ENCODE measurements at regions not wholly inside any gene's neighbourhood (a gene's known extent, or its start where the extent isn't known, plus 50 kb on each side); places are given as distances from the start of the nearest gene placed in this dataset.
"Not testable (repeated sequence)": the region's sequence is repeated elsewhere in the genome, so short reads cannot be mapped to it uniquely, and the experiment has no call there.

DNA sequence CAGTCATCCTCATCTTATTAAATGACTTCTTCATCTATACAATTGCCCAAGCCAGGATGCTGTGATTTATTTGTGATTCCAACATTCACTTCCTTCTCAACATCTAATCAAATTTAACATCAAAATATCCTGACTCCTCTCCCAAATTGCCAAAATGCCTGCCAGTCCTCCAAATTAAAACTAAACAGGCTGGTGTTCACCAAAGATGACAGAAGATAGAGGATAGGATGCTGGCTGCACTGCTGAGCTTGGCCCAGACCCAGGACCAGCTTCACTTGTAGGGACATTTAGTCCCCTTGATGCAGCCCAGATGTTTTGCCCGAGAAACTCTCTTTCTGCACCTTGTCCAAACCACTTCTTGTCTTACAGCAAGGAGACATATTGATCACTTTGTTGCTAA lies 540.0 kb upstream of the CNTNAP5 start:
- DNase-seq (ENCODE audit: low read depth in 2 of 2): no peak

DNA sequence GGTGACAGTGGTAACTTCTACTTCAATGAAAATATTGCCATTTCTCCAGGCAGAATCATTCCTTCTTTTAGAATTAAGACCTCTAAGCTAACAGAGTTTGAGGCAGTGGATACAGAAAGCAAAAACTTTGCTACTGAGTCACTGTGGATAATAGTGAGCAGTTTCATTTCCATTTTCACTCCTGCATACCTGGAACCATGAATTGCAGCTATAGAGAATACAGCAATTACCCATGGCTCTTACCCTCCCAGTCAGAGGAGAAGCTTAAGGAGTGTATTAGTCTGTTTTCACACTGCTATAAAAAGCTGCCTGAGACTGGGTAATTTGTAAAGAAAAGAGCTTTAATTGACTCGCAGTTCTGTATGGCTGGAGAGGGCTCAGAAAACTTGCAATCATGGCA lies 531.4 kb upstream of the CNTNAP5 start:
- DNase-seq (ENCODE audit: low read depth in 2 of 2): no peak

DNA sequence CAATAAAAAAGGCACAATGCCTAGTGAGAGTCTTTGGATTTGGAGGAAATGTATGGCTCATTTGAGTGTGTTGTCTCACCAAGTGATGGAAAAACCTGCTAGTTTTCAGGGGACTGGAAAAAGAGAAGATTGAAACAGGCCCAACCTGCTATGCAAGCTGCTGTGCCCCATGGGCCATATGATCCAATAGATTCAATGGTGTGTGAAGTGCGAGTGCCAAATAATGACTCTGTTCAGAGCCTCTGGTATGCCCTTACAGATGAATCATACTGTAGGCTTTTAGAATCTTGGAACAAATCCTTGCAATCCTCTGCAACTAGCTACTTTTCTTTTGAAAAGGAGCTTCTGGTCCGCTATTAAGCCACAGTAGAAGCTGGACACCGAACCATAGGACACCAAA lies 529.8 kb upstream of the CNTNAP5 start:
- DNase-seq (ENCODE audit: low read depth in 2 of 2): no peak

DNA sequence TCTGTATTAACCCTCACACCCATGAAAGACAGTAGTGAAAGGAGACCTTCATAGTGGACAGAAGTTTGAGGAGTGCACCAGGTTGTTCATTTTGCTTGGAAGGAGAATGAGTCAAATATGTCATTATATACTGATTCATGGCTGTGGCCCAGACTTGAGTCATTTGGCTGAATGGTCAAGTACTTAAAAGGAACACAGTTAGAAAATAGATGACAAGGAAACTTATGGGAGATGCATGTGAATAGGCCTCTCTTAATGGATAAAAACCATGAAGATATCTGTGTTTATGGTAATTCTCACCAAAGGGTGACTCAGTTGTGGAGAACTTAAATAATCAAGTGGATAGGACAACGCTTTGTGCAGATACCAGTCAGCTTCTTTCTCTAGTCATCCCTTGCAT lies 524.7 kb upstream of the CNTNAP5 start:
- no peak for DNase-seq (ENCODE audit: low read depth in 2 of 2)

DNA sequence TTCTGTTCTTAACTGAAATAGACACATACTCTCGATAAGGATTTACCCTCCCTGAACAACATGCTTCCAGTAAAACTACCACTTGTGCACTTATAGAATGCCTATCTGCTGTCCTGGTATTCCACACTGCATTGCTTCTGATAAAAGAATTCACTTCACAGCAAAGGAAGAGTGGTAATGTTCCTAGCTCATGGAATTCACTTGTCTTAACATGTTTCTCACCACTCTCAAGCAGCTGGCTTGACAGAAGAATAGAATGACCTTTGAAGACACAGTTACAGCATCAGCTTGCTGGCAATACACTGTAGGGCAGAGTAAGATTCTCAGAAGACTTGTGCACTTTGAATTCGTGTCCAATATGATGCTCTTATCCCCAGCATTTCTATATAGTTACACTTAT lies 524.1 kb upstream of the CNTNAP5 start:
- DNase-seq (ENCODE audit: low read depth in 2 of 2): no peak

DNA sequence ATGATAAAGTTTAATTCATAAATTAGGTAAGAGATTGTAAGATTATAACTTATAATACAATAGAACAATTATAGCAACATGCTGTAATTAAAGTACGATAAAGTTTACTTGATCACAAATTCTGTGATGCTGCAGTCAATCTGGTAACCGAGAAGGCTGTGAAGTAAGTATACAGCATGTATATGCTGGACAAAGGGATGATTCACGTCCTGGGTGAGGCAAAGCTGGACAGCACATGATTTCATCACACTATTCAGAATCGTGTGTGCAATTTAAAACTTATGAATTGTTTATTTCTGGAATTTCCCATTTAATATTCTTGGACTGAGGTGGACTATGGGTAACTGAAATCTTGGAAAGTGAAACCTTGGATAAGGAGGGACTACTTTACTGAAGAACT lies 522.2 kb upstream of the CNTNAP5 start:
- DNase-seq (ENCODE audit: low read depth in 2 of 2): peak; percentile 14 to 15

DNA sequence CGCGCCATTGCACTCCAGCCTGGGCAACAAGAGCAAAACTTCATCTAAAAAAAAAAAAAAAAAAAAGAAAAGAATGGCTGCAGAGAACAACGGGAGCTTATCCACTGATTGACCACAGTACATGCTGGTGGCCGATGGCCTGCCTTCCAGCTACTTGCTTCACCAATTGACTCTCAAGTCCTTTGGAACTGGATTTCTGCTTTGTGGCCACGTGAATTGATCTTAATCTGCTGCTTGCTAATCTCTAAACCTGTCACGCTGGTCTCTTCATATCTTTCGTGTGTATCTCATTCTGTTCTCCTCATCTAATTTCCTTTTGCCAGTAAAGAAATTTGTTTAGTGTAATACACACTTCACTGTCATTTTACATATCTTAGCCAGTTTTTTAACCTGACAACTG lies 512.5 kb upstream of the CNTNAP5 start:
- DNase-seq (ENCODE audit: low read depth in 2 of 2): no peak

DNA sequence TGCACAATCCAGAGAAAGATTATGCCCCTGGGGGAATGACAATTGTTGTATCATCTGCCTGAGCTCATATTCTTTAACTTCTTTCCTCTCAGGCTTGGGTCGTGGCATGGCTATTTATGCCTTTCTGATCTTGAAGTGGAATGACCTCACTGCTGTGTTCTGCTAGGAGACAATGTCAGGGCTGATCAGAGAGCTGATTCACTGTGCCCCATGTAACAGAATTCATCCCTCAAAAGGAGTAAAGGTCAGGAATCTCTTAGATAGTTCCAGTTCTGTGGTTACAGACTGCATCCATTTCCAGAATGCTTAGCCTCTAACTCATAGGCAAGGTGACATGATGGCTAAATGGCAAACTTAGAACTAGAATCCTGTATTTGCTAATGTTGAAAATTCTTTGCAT lies 511.7 kb upstream of the CNTNAP5 start:
- peak in 1 of 2 experiments; percentile 4 for DNase-seq (ENCODE audit: low read depth in 2 of 2)

DNA sequence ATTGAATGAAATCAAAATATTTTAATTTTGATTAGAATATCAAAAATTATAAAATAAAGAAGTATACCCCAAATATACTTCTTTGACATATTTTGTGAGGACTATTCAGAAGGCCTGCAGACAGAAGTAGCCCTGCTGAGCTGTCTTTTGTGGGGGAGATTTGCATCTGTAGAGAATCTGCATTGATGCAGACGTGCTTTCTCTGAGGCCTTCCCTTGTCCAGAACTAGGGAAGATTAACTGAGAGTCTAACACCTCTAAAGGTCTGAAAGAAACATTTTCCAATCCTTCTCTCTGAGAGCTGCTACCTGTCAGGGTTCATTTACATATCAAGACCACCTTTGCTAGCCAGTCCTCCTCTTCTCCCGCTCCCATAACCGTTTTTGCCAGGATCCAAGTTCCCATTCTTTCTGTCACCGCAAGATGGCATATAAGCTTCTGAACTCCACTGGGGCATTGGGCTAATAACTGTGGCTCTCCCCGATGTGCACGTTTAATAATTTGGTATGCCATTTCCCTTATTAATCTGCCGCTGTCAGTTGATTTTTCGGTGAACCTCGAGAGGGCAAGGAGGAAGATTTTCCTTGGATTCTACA lies 510.4 kb upstream of the CNTNAP5 start:
- DNase-seq (ENCODE audit: low read depth in 2 of 2): no peak

DNA sequence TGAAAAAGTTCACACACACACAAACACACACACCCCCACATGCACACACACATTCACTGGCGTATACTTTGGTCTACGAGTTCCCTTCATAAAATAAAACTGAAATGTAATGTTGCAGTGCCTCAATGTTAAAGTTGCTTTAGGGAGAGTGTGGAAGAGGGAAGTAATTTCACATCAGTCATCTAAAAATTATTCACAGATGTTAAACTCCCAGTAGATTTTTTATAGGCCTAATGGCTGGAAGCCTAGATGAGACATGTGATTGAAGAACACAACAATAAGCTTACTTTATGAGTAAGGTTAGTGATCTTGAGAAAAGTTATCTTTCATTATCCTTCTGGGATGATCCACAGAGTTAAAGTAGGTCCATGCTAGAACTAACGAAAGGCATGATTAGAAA lies 506.7 kb upstream of the CNTNAP5 start:
- DNase-seq (ENCODE audit: low read depth in 2 of 2): peak in 1 of 2 experiments; percentile 17

DNA sequence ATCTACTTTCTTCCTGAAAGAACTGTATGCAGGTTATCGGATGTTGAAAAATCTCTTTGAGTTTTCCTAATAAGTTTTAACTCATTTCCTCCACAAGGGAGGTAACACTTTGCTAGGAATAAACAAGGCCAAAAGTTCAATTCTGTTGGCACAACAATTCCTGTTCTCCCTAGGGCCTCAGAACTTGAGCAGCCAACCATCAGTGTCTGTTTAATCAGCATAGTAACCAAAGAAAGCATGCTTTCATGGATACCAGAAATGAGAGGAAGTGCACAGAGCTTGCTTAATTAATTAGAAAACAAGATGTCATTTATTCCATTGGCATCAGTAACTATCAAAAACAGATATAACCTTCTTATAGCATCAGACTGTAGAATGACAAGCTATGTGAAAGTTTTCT lies 503.2 kb upstream of the CNTNAP5 start:
- DNase-seq (ENCODE audit: low read depth in 2 of 2): no peak

DNA sequence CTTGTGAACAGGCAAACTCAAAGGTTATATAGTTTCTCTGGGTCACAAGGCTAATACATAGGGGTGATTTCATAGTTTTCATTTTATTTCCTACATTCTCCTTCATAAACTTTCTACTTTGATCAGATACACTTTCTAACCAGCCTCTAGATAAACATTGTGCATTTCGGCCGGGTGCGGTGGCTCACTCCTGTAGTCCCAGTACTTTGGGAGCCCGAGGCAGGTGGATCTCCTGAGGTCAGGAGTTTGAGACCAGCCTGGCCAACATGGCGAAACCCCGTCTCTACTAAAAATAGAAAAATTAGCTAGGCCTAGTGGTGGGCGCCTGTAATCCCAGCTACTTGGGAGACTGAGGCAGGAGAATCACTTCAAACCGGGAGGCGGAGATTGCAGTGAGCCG lies 502.6 kb upstream of the CNTNAP5 start:
- not testable (repeated sequence) for DNase-seq (ENCODE audit: low read depth in 2 of 2)

DNA sequence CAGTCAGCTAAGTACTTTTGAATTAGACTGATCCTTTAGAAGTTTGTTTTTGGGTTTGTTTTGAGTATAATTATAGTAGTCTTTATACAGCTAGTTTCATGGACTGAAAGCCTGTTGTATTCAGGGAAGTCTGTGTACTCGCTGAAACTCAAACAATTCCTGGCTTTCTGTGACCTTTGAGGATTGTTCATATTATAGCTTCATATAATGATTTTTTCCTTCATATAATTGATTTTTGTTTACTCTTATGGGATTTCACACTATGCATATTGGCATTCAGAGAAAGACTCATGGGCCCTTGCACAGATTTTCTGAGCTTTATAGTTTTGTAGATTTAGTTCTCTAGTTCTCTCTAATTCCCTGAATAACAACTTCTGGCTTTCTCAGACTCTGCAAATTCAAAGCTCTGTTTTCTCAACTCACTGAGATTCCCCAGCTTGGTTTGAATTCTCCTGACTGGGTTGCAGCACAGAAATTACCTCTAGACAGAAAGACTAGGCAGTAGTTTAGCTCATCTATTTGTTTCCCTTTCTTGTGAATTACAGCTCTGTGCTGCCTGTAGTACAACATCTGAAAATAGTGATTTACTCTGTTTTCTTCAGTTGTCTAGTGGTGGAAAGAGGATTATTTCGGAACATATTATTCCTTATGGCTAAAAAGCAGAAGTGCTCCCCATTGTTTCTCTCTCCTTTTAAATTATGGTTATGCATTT lies 495.9 kb upstream of the CNTNAP5 start:
- DNase-seq (ENCODE audit: low read depth in 2 of 2): no peak

DNA sequence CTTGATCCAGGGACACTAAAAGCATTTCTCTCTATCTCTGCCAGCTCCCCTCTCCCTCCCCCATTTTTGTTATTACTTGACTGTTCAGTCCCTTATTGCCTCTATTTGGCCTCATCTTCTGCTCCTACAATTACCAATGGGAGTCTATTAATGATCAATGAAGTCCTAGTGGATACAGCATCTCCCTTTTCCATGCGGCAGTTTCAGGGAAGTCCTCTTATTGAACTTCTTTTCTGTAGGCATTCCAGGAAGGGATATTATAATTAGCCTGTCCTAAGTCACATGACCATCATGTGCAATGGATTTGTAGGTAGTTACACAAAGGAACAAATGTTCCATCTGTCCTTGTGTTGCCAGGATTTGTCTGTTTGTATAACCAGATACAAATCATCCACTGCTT lies 495.1 kb upstream of the CNTNAP5 start:
- no peak for DNase-seq (ENCODE audit: low read depth in 2 of 2)

DNA sequence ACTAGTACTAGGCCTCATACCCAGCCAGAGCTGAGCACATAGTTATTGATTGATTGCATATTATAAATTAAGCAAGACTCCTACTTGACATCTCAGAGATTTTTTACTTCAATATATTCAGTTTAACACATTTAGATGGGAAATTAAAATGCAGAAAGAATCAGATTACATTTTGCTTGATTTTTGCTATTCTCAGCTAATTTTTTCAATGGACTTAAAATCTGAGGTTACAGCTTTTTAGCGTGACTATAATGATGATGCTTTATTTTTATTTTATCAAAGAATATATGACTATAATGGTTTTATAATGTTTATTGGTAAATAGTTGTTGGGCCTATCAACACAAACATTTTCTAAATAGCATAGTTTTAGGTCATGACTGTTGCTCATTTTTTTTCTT lies 493.0 kb upstream of the CNTNAP5 start:
- no peak for DNase-seq (ENCODE audit: low read depth in 2 of 2)

DNA sequence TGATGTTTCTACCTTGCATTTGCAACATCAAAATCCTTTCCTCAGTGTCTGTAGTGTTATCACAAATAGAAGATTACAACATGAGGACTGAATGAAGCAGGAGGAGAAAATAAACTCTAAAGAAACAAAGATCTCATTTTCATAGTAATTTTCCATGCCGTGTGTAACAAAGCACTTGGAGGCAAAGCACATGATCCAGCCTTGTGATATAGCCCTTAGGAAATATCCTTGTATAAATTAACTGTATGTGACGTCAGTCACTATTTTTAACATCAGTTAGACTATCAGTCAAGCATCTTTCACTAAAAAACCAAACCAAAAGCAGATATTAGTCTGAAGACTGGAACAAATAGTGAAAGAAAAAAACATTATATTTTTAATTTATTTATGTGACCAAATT lies 492.1 kb upstream of the CNTNAP5 start:
- no peak for DNase-seq (ENCODE audit: low read depth in 2 of 2)

DNA sequence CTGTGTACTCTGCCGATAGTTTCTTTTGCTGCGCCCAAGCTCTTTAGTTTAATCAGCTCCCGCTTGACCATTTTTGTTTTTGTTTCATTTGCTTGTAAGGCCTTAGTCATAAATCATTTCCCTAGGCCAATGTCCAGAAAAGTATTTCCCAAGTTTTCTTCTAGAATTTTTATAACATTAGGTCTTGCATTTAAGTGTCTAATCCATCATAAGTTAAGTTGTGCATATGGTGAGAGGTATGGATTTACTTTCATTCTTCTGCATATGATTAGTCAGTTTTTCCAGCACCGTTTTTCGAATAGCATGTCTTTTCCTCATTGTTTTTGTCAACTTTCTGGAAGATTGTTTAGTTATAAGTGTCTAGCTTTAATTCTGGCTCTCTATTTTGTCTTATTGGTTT lies 484.8 kb upstream of the CNTNAP5 start:
- peak; percentile 4 to 5 for DNase-seq (ENCODE audit: low read depth in 2 of 2)

DNA sequence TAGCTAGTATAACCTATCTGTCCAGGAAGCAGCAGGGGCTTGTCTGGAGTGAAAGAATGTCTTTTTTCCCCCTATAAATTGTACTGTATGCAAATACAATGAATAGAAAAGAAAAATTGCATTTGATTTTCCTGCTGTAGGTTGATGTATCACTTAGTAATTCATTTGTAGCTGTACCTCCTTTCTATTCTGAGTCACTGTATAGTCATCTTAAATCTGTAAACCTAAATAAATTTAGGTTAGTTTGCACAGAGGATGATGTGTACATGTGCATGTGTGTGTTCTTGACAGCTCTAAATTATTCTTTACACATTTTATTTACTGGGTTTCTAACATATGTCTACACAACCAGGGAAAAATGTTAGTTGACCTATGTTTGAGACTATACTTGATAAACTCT lies 478.7 kb upstream of the CNTNAP5 start:
- DNase-seq (ENCODE audit: low read depth in 2 of 2): no peak

DNA sequence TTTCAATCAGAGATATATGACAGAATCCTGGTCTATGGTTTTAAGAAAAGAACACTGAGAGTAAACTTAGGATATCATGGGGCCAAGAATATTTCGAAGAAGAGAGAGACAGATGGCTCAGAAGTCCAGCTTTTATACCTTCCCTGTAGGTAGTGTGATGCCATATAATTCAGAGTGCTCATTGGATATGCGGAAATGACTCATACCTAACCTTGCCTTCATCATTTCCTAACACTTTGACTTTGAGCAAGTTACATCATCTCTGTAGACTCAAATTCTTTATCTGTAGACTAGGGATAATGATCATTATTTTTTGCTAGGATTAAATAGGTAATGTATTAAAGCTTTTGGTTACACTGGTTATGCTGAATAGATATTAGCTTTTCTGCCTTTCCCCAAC lies 461.6 kb upstream of the CNTNAP5 start:
- no peak for DNase-seq (ENCODE audit: low read depth in 2 of 2)

DNA sequence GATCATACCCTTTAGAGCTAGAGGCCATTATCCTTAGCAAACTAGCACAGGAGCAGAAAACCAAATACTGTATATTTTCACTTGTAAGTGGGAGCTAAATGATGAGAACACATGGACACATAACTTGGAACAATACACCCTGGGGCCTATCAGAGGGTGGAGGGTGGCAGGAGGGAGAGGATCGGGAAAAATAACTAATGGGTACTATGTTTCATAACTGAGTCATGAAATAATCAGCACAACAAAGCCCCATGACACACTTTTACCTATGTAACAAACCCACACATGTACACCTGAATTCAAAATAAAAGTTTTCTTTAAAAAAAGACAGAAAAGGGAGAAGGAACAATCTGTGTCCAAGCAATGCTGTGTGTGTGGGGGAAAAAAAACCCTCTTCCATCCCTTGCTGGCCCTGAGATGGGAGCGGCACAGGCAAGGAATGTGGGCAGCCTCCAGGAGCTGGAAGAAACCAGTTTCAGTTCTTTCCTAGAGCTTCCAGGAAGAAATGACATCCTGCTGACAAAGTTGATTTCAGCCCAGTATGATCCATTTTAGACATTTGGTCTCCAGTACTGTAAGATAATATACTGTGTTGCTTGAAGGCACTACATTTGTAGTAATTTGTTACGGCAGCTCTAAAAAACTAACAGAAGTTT lies 458.7 kb upstream of the CNTNAP5 start:
- no peak for DNase-seq (ENCODE audit: low read depth in 2 of 2)

DNA sequence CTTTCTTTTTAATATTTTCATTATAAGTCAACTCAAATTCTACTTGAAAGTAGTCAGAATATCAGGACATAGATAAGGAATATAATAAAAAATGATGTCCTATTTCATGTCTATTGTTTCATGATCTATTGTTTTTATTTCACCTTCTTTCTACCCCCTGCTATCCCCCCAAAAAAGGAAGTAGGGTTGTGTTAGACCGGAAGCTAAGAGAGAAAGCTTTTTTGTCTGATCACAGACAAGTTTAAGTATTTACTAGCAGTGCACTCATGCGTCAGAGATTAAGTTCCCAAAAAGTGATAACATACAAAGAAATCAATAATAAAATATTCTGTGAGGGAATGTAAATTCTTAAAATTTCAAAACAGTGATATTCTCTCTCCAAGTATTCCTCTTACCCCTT lies 447.1 kb upstream of the CNTNAP5 start:
- no peak for DNase-seq (ENCODE audit: low read depth in 2 of 2)

DNA sequence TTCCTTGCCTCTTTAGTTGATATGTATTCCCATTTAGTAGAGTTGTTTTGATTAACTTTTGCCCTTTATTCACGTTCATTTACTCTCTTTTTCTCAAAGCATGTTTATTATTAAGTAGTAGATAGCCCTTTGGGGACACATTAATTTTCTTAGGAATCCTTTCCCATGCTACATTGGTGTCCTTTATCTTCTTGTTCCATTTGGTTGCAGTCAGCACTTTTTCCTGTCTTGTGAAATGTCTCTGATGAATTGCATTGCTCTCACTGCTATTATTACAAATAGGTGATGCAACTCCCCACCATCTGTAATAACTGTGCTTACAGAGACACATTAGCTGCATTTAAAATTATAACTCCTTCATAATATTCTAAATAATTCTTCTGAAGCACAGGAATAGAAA lies 428.5 kb upstream of the CNTNAP5 start:
- no peak for DNase-seq (ENCODE audit: low read depth in 2 of 2)

DNA sequence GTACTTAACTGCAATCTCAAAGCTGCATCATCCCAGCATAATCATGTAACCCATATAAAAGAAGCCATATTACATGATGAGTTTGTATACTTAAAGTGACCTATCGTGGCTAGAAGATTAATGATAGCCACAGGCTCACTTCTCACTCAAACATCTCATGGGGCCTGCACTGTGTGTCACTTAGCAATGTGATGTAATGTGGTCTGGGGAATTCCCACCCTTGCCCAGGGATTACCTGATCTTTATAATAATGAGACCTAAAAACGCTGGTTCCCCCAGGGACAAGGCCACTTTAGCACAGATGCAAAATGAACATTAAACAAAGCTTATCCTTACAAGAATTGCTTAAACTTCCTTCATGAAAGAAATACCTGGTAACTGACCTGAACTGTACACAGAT lies 427.1 kb upstream of the CNTNAP5 start:
- DNase-seq (ENCODE audit: low read depth in 2 of 2): no peak
